ENCODE measurements at regions not wholly inside any gene's neighbourhood (a gene's known extent, or its start where the extent isn't known, plus 50 kb on each side); places are given as distances from the start of the nearest gene placed in this dataset.

DNA sequence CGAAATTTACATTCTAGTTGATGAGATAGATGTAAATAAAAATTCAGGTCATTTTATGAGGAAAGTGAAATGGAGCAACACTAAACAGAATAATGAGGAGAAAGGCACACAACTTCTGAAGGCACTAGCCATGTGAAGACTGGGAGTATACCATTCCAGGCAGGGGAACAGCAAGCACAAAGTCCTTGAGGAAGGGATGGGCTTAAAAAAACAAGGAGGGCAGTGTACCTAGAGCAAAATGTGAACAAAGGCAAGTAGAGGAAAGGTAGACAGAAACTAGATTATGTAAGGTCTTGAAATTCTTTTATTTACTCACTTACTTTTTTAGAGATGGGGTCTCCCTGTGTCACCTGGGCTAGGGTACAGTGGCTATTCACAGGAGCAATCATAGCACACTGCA is 54.1 kb upstream of the LRIG2 start:
- TF ChIP-seq, protein P1, sequence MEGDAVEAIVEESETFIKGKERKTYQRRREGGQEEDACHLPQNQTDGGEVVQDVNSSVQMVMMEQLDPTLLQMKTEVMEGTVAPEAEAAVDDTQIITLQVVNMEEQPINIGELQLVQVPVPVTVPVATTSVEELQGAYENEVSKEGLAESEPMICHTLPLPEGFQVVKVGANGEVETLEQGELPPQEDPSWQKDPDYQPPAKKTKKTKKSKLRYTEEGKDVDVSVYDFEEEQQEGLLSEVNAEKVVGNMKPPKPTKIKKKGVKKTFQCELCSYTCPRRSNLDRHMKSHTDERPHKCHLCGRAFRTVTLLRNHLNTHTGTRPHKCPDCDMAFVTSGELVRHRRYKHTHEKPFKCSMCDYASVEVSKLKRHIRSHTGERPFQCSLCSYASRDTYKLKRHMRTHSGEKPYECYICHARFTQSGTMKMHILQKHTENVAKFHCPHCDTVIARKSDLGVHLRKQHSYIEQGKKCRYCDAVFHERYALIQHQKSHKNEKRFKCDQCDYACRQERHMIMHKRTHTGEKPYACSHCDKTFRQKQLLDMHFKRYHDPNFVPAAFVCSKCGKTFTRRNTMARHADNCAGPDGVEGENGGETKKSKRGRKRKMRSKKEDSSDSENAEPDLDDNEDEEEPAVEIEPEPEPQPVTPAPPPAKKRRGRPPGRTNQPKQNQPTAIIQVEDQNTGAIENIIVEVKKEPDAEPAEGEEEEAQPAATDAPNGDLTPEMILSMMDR (IDR thresholded peaks at IDR 0.05; ENCODE audit: poor library complexity, severe bottlenecking): no peak
- H3K36me3 ChIP-seq (ENCODE audit: low read depth): peaks cover 3% of the 10 kb centered on the region; the same call in 1 of the 2 replicates
- no peak overlapping the region for H3K4me3 ChIP-seq (ENCODE audit: severe bottlenecking)
- ATAC-seq (ENCODE audit: low read depth) (no peak), DNase-seq (ENCODE audit: low spot score) (no peak)
- H3K9me3 ChIP-seq (ENCODE audit: severe bottlenecking): no peaks in the 10 kb centered on the region
- no peaks in the 10 kb centered on the region for H3K27me3 ChIP-seq (ENCODE audit: insufficient read depth, poor library complexity, severe bottlenecking)
- H3K4me1 ChIP-seq (ENCODE audit: insufficient read depth, poor library complexity, severe bottlenecking): peaks cover 12% of the 10 kb centered on the region
- H3K27ac ChIP-seq (ENCODE audit: poor library complexity, severe bottlenecking): no peak overlapping the region

GRCh38 chr1:113021430-113022085 is 51.4 kb upstream of the LRIG2 start:
- peak; percentile 92 for ATAC-seq (ENCODE audit: low read depth)
- peaks cover 12% of the 10 kb centered on the region for H3K4me1 ChIP-seq (ENCODE audit: insufficient read depth, poor library complexity, severe bottlenecking)
- DNase-seq (ENCODE audit: low spot score): no peak
- H3K27me3 ChIP-seq (ENCODE audit: insufficient read depth, poor library complexity, severe bottlenecking): no peaks in the 10 kb centered on the region
- TF ChIP-seq, protein P1 (IDR thresholded peaks at IDR 0.05; ENCODE audit: poor library complexity, severe bottlenecking): peak; percentile 53
- no peaks in the 10 kb centered on the region for H3K36me3 ChIP-seq (ENCODE audit: low read depth)
- no peak overlapping the region for H3K4me3 ChIP-seq (ENCODE audit: severe bottlenecking)
- H3K27ac ChIP-seq (ENCODE audit: poor library complexity, severe bottlenecking): peak overlapping the region; percentile 75
- H3K9me3 ChIP-seq (ENCODE audit: severe bottlenecking): no peaks in the 10 kb centered on the region

Measured in RWPE2 (cell line).